Esophagus squamous epithelium (tissue), 5 donors: ENCODE measurements at regions not wholly inside any gene's neighbourhood (a gene's known extent, or its start where the extent isn't known, plus 50 kb on each side); places are given as distances from the start of the nearest gene placed in this dataset.

ENCODE experiments used
- DNase-seq: peaks from one replicate; lab custom pipeline; 2025; lab: John Stamatoyannopoulos, UW
- H3K27ac ChIP-seq, 4 donors: fragments of 200-600 bp; sonication (generic); one replicate each; pipeline ENCODE4 v1.5.1; 2016 to 2019; ENCODE audit warnings: mild to moderate bottlenecking in 1 of 4
- H3K27me3 ChIP-seq, 4 donors: fragments of 200-600 bp; sonication (generic); 1 replicate in 3 of 4; 2 replicates in 1 of 4; pipeline versions ENCODE4 v1.5.1 to v1.6.0; 2017 to 2021; ENCODE audit warnings: antibody characterized with exemption in 1 of 4
- H3K36me3 ChIP-seq, 3 donors: fragments of 200-600 bp; sonication (generic); one replicate each; pipeline ENCODE4 v1.5.1; 2016 to 2019
- H3K4me1 ChIP-seq, 3 donors: fragments of 200-600 bp; sonication (generic); one replicate each; pipeline ENCODE4 v1.5.1; 2017 to 2019
- H3K4me3 ChIP-seq, 4 donors: fragments of 200-600 bp; sonication (generic); 1 replicate in 3 of 4; 2 replicates in 1 of 4; pipeline ENCODE4 v1.5.1; 2016 to 2019; ENCODE audit warnings: mild to moderate bottlenecking in 2 of 4, moderate library complexity in 1 of 4
- H3K9me3 ChIP-seq, 3 donors: fragments of 200-600 bp; sonication (generic); one replicate each; pipeline ENCODE4 v1.5.1; 2016 to 2019
- CTCF ChIP-seq, 6 experiments: fragments of 450-650 bp in 4 of 6; fragments of 200-600 bp in 2 of 6; sonication (generic) in 2 of 6; IDR thresholded peaks; one replicate each; pipeline ENCODE4 v1.5.1; 2016 to 2019; ENCODE audit warnings: antibody characterized with exemption in 6 of 6, mild to moderate bottlenecking in 4 of 6, moderate library complexity in 4 of 6
- POLR2A ChIP-seq, 4 donors: fragments of 450-650 bp; IDR thresholded peaks; one replicate each; pipeline ENCODE4 v1.6.1; 2017; ENCODE audit warnings: antibody characterized with exemption in 4 of 4, mild to moderate bottlenecking in 4 of 4, moderate library complexity in 3 of 4
- WGBS, 2 donors: methylation state at CpG; one replicate each; pipeline ENCODE4 v1.1.5; 2018; 5-methylcytosine and 5-hydroxymethylcytosine counted together
- intact Hi-C: fragments of 100-400 bp; cut with DNase I; formaldehyde crosslinking; loops from one replicate; pipeline ENCODE4 v1.15.0; 2022
- donor health status: DM: yes; HTN: yes; CAD: no.

GRCh38 chr12:13584541-13584940 lies 388.0 kb downstream of the EMP1 start:
- Histone ChIP-seq H3K9me3 (no peaks in the 10 kb centered on the region), H3K4me3 (no peak overlapping the region), H3K36me3 (no peaks in the 10 kb centered on the region), H3K4me1 (no peaks in the 10 kb centered on the region), H3K27me3 (no peaks in the 10 kb centered on the region), H3K27ac (no peak overlapping the region)
- no peak for DNase-seq
- 71 to 81% methylated on average over 2 of the region's 2 CpGs for WGBS, 2 donors
- intact Hi-C loops: no loop called here
- TF ChIP-seq CTCF (IDR thresholded peaks at IDR 0.05) (no peak), POLR2A (IDR thresholded peaks at IDR 0.05) (no peak)

- no peak overlapping the region for H3K27ac ChIP-seq
- WGBS, 2 donors: 77 to 83% methylated on average over 7 of the region's 7 CpGs
- no peaks in the 10 kb centered on the region for H3K4me1 ChIP-seq
- H3K27me3 ChIP-seq: no peaks in the 10 kb centered on the region
- no peaks in the 10 kb centered on the region for H3K36me3 ChIP-seq
- intact Hi-C loops: no loop called here
- TF ChIP-seq CTCF (IDR thresholded peaks at IDR 0.05) (no peak), POLR2A (IDR thresholded peaks at IDR 0.05) (no peak)
- DNase-seq: no peak
- no peak overlapping the region for H3K4me3 ChIP-seq
- H3K9me3 ChIP-seq: no peaks in the 10 kb centered on the region
Measured at GRCh38 chr12:13583630-13584029, 387.1 kb downstream of the EMP1 start.

GRCh38 chr12:13582421-13582820 lies 385.9 kb downstream of the EMP1 start:
- H3K27me3 ChIP-seq: no peaks in the 10 kb centered on the region
- no peak overlapping the region for H3K27ac ChIP-seq
- no peaks in the 10 kb centered on the region for H3K9me3 ChIP-seq
- H3K4me1 ChIP-seq: no peaks in the 10 kb centered on the region
- WGBS, 2 donors: 34 to 40% methylated on average over 4 of the region's 4 CpGs
- intact Hi-C loops: no loop called here
- DNase-seq: no peak
- no peak overlapping the region for H3K4me3 ChIP-seq
- TF ChIP-seq CTCF (IDR thresholded peaks at IDR 0.05): no peak
- TF ChIP-seq POLR2A (IDR thresholded peaks at IDR 0.05): no peak
- H3K36me3 ChIP-seq: no peaks in the 10 kb centered on the region

GRCh38 chr12:13581031-13581430 lies 384.5 kb downstream of the EMP1 start:
- DNase-seq: no peak
- intact Hi-C loops: no loop called here
- Histone ChIP-seq H3K9me3 (no peaks in the 10 kb centered on the region), H3K27me3 (no peaks in the 10 kb centered on the region), H3K27ac (no peak overlapping the region), H3K4me1 (no peaks in the 10 kb centered on the region), H3K4me3 (no peak overlapping the region), H3K36me3 (no peaks in the 10 kb centered on the region)
- no peak for TF ChIP-seq CTCF (IDR thresholded peaks at IDR 0.05)
- no peak for TF ChIP-seq POLR2A (IDR thresholded peaks at IDR 0.05)

GRCh38 chr12:13580206-13580605 lies 383.7 kb downstream of the EMP1 start:
- Histone ChIP-seq H3K9me3 (no peaks in the 10 kb centered on the region), H3K4me3 (no peak overlapping the region), H3K4me1 (no peaks in the 10 kb centered on the region), H3K27me3 (no peaks in the 10 kb centered on the region), H3K27ac (no peak overlapping the region), H3K36me3 (no peaks in the 10 kb centered on the region)
- WGBS, 2 donors: 64 to 81% methylated on average over 1 of the region's 1 CpG
- no peak for DNase-seq
- TF ChIP-seq CTCF (IDR thresholded peaks at IDR 0.05) (no peak), POLR2A (IDR thresholded peaks at IDR 0.05) (no peak)
- intact Hi-C loops: no loop called here
